Mucosa of descending colon (tissue), 3 donors: ENCODE measurements at regions not wholly inside any gene's neighbourhood (a gene's known extent, or its start where the extent isn't known, plus 50 kb on each side); places are given as distances from the start of the nearest gene placed in this dataset.

Experiments used
- ATAC-seq: fragments of 200-7000 bp; cut with Tn5 transposase; one replicate; pipeline ENCODE4 v1.9.1; 2020; ENCODE audit warnings: mild to moderate bottlenecking, moderate library complexity
- DNase-seq, 3 donors: peaks; one replicate each; pipeline ENCODE4 v3.0.0-alpha.2; 2020
- H3K36me3 ChIP-seq: fragments of 200-600 bp; one replicate; pipeline ENCODE4 v1.8.0; 2021; ENCODE audit warnings: low read depth, mild to moderate bottlenecking
- H3K4me1 ChIP-seq: fragments of 200-600 bp; one replicate; pipeline ENCODE4 v1.8.0; 2021; ENCODE audit warnings: low read depth, mild to moderate bottlenecking
- H3K4me3 ChIP-seq: fragments of 200-600 bp; one replicate; pipeline ENCODE4 v1.8.0; 2021; ENCODE audit warnings: mild to moderate bottlenecking
- H3K9me3 ChIP-seq: fragments of 200-600 bp; one replicate; pipeline ENCODE4 v1.8.0; 2021; ENCODE audit warnings: mild to moderate bottlenecking
- intact Hi-C, 2 donors: fragments of 100-400 bp; cut with DNase I in 1 of 2; cut with micrococcal nuclease in 1 of 2; formaldehyde crosslinking; loops; one replicate each; pipeline versions ENCODE4 v1.11.0 to v1.11.1; 2022; cut with DNase I, micrococcal nuclease
- TF ChIP-seq, protein P1 (sequence below): fragments of 200-600 bp; IDR thresholded peaks from one replicate; pipeline ENCODE4 v1.8.0; 2022; ENCODE audit warnings: antibody characterized with exemption, mild to moderate bottlenecking
- donor health status: DM: no; HTN: no; CAD: no; lungs with moderate emphysema.
- donor health status: DM: no; HTN: no; CAD: no.
- donor health status: DM: no; HTN: yes; CAD: no.

- Histone ChIP-seq H3K4me3 (no peak overlapping the region), H3K4me1 (peaks cover 22% of the 10 kb centered on the region), H3K9me3 (no peaks in the 10 kb centered on the region), H3K36me3 (no peaks in the 10 kb centered on the region)
- ATAC-seq (no peak), DNase-seq (no peak)
- TF ChIP-seq, protein P1, sequence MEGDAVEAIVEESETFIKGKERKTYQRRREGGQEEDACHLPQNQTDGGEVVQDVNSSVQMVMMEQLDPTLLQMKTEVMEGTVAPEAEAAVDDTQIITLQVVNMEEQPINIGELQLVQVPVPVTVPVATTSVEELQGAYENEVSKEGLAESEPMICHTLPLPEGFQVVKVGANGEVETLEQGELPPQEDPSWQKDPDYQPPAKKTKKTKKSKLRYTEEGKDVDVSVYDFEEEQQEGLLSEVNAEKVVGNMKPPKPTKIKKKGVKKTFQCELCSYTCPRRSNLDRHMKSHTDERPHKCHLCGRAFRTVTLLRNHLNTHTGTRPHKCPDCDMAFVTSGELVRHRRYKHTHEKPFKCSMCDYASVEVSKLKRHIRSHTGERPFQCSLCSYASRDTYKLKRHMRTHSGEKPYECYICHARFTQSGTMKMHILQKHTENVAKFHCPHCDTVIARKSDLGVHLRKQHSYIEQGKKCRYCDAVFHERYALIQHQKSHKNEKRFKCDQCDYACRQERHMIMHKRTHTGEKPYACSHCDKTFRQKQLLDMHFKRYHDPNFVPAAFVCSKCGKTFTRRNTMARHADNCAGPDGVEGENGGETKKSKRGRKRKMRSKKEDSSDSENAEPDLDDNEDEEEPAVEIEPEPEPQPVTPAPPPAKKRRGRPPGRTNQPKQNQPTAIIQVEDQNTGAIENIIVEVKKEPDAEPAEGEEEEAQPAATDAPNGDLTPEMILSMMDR: no peak
- intact Hi-C loops: no loop called here
Observed at GRCh38 chr9:108205276-108205675, 650.5 kb downstream of the ACTL7B start.

DNA sequence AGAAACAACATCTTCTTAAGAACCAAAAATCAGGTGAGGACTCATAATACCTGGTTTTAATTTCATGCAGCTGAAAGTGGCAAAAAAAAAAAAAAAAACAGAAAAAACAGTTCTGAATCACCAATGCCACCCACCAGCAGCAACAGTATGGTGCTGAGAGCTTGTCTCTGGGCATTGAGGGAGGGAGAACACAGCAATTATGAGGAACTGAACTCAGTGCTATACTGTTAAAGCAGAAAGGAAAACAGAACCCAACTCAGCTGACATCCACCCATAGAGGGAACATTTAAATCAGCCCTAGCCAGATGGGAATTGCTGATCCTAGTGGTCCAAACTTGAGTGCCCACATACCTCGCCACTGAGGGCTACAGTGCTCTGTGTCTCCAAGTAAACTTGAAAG, 657.9 kb downstream of the ACTL7B start:
- intact Hi-C loops: no loop called here
- ATAC-seq (no peak), DNase-seq (no peak)
- no peak overlapping the region for H3K4me3 ChIP-seq
- H3K9me3 ChIP-seq: no peaks in the 10 kb centered on the region
- TF ChIP-seq, protein P1: no peak
- no peaks in the 10 kb centered on the region for H3K36me3 ChIP-seq
- peaks cover 14% of the 10 kb centered on the region for H3K4me1 ChIP-seq

- intact Hi-C loops: no loop called here
- no peaks in the 10 kb centered on the region for H3K9me3 ChIP-seq
- TF ChIP-seq, protein P1: no peak
- DNase-seq (no peak), ATAC-seq (no peak)
- no peaks in the 10 kb centered on the region for H3K36me3 ChIP-seq
- peaks cover 14% of the 10 kb centered on the region for H3K4me1 ChIP-seq
- H3K4me3 ChIP-seq: no peak overlapping the region
Observed at GRCh38 chr9:108197008-108197365, 658.8 kb downstream of the ACTL7B start.

DNA sequence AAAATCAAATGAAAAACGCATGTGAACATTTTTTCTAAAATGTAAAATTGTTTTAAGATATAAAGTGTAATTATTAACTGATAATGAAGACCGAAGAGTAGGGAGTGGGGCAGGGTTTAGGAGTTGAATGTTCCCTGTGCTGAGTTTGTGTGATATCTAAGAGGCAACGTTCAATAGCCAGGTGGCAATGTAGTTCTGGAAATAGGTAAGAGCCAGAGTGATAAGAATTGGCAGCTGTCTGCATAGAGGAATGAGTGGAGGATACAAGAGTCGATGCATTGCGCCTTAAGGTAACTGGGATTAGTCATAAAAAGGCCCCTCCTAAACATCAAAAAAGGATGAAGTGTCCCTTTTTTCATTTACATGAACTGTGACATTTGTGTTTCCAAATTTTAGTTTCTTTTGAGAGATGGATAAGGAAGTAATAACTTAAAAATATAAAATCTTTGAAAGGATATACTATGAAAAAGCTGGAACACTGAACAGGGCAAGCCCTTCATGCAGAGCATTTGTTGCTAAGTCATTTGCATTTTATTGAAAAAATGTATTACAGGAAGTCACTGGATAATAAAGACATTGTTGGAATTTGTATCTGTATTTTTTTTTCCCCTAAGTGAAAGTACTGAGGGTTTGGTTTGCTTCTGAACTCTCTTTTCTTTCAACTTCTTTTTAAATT, 659.3 kb downstream of the ACTL7B start:
- DNase-seq (peak in 1 of 3 donors; percentile 30), ATAC-seq (peak; percentile 77)
- intact Hi-C loops: no loop called here
- H3K4me1 ChIP-seq: peaks cover 14% of the 10 kb centered on the region
- TF ChIP-seq, protein P1: no peak
- H3K4me3 ChIP-seq: no peak overlapping the region
- no peaks in the 10 kb centered on the region for H3K36me3 ChIP-seq
- H3K9me3 ChIP-seq: no peaks in the 10 kb centered on the region

GRCh38 chr9:108194154-108194553, 661.6 kb downstream of the ACTL7B start:
- Histone ChIP-seq H3K4me1 (peaks cover 14% of the 10 kb centered on the region), H3K4me3 (no peak overlapping the region), H3K36me3 (no peaks in the 10 kb centered on the region), H3K9me3 (no peaks in the 10 kb centered on the region)
- TF ChIP-seq, protein P1: no peak
- DNase-seq (no peak), ATAC-seq (peak; percentile 81)
- intact Hi-C loops: no loop called here
